ENCODE measurements at regions not wholly inside any gene's neighbourhood (a gene's known extent, or its start where the extent isn't known, plus 50 kb on each side); places are given as distances from the start of the nearest gene placed in this dataset.

DNA sequence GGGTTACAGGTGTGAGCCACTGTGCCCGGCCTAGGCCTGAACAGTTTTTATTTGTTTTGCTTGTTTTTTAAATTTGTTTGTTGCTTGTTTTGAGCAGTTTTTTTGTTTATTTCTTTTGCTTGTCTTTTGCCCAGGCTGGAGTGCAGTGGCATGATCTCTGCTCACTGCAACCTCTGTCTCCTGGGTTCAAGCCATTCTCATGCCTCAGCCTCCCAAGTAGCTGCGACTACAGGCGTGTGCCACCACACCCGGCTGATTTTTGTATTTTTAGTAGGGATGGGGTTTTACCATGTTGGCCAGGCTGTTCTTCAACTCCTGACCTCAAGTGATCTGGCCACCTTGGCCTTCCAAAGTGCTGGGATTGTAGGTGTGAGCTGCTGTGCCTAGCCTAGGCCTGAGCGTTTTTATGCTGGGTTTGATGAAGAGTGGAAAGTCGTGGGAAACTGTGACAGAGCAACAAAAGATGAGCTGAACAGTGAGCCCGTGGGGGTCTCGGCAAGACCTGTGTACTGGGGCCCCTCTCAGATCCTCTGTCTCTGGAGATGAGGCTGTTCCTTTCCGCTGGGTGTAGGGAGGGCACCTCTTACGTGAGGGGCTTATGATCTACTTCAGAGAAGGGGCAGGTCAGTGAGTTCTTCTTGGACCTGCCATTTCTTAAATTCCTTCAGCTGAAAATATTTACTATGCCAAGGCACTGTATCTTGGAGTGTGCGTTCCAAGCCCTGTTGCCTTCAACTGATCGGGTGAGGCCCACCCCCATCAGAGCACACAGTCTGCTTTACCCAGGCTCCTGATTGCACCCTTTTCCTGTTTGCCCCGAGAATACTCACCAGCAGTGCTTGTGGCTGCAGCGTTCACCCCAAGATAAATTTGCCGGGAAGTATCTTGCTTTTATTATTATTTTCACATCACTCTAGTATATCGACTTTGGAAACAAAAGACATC lies 322.1 kb downstream of the SEC14L1 start:
- Mint-ChIP-seq H3K27ac (peak overlapping the region; percentile 96), H3K4me3 (peak overlapping the region; percentile 63), H3K36me3 (ENCODE audit: low read depth) (peaks cover 57% of the 10 kb centered on the region), H3K4me1 (peaks cover 69% of the 10 kb centered on the region), H3K27me3 (no peaks in the 10 kb centered on the region), H3K9me3 (no peaks in the 10 kb centered on the region)
- DNase-seq: peak; percentile 58
- intact Hi-C loops (cut with micrococcal nuclease): loop anchor here (1.0 to 5.0 kb wide), 3 partner anchors 31 to 894 kb away; partner anchors contain the start of gene TMC8

DNA sequence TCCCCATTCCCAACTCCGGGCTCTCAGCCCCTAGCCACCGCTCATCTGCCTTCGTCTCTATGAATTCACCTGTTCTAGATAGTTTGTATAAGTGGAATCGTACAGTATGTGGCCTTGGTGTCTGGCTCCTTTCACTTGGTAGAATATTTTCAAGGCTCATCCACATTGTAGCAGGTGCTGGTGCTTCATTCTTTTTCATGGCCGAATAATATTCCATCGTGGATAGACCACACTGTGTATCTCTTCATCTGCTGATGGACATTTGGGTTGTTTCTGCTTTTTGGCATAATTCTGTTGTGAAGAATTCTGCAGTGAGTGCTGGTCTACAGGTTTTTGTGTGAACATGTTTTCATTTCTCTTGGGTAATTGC lies 324.2 kb downstream of the SEC14L1 start:
- intact Hi-C loops (cut with micrococcal nuclease): loop anchor here (1.0 to 5.0 kb wide), 3 partner anchors 8 to 892 kb away; partner anchors contain the start of gene TMC8
- peak overlapping the region; percentile 77 for H3K4me3 Mint-ChIP-seq
- no peak for DNase-seq
- H3K4me1 Mint-ChIP-seq: peaks cover 69% of the 10 kb centered on the region
- H3K27me3 Mint-ChIP-seq: no peaks in the 10 kb centered on the region
- H3K36me3 Mint-ChIP-seq (ENCODE audit: low read depth): peaks cover 59% of the 10 kb centered on the region
- peak overlapping the region; percentile 91 for H3K27ac Mint-ChIP-seq
- H3K9me3 Mint-ChIP-seq: peaks cover 3% of the 10 kb centered on the region

GRCh38 chr17:77465358-77466041 lies 324.7 kb downstream of the SEC14L1 start:
- Mint-ChIP-seq H3K4me3 (peak overlapping the region; percentile 77), H3K4me1 (peaks cover 71% of the 10 kb centered on the region), H3K36me3 (ENCODE audit: low read depth) (peaks cover 62% of the 10 kb centered on the region), H3K27ac (peak overlapping the region; percentile 91), H3K27me3 (no peaks in the 10 kb centered on the region), H3K9me3 (peaks cover 9% of the 10 kb centered on the region)
- intact Hi-C loops (cut with micrococcal nuclease): loop anchor here (1.0 kb wide), 1 partner anchor 8 kb away; no protein-coding TSS in a partner anchor
- DNase-seq: peak; percentile 93

DNA sequence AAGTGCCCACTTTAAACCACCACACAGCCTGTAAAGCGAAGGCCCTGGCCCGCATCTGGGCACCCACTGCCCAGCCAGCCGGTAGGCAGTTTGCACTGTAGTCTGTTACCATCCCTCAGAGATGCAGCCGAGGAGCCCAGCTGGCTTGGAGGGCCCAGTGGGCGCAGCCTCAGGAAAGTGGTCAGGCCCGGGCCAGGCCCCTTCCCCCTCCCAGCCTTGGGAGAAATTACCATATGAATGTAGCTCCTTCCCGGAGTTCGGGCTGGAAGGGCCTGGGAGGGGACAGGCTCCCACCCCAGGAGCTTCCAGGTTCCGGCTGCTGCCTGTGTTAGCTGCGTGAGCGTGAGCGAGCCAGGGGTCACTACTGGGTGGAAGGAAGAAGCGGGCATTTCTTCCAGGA lies 325.4 kb downstream of the SEC14L1 start:
- peaks cover 76% of the 10 kb centered on the region for H3K4me1 Mint-ChIP-seq
- H3K27ac Mint-ChIP-seq: peak overlapping the region; percentile 91
- intact Hi-C loops (cut with micrococcal nuclease): no loop called here
- H3K4me3 Mint-ChIP-seq: peak overlapping the region; percentile 77
- H3K9me3 Mint-ChIP-seq: peaks cover 10% of the 10 kb centered on the region
- DNase-seq: no peak
- no peaks in the 10 kb centered on the region for H3K27me3 Mint-ChIP-seq
- H3K36me3 Mint-ChIP-seq (ENCODE audit: low read depth): peaks cover 68% of the 10 kb centered on the region

GRCh38 chr17:77466596-77467223 lies 325.9 kb downstream of the SEC14L1 start:
- peaks cover 76% of the 10 kb centered on the region for H3K4me1 Mint-ChIP-seq
- DNase-seq: no peak
- peaks cover 10% of the 10 kb centered on the region for H3K9me3 Mint-ChIP-seq
- intact Hi-C loops (cut with micrococcal nuclease): no loop called here
- peak overlapping the region; percentile 77 for H3K4me3 Mint-ChIP-seq
- no peaks in the 10 kb centered on the region for H3K27me3 Mint-ChIP-seq
- H3K27ac Mint-ChIP-seq: peak overlapping the region; percentile 91
- peaks cover 69% of the 10 kb centered on the region for H3K36me3 Mint-ChIP-seq (ENCODE audit: low read depth)

DNA sequence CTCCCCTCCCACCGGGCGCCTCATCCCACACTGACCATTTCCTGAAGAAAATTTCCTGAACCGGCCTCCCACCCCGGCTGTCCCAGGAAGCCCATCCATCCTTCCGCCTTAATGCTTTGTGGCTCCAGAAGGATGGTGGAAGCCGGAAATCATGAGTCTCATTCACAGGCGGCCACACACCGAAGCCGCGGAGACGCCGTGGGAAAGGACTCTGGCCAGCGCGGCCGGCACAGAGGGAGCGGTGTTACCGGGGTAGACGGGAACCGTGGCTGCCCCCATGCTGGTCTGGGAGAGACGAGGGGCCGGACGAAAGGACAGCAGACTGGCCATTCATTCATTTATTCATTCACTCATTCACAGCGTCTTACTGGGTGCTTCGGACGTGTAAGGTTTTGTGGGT lies 326.8 kb downstream of the SEC14L1 start:
- peaks cover 80% of the 10 kb centered on the region for H3K4me1 Mint-ChIP-seq
- no peaks in the 10 kb centered on the region for H3K27me3 Mint-ChIP-seq
- peaks cover 10% of the 10 kb centered on the region for H3K9me3 Mint-ChIP-seq
- H3K27ac Mint-ChIP-seq: peak overlapping the region; percentile 91
- no peak overlapping the region for H3K4me3 Mint-ChIP-seq
- H3K36me3 Mint-ChIP-seq (ENCODE audit: low read depth): peaks cover 69% of the 10 kb centered on the region
- DNase-seq: no peak
- intact Hi-C loops (cut with micrococcal nuclease): no loop called here

- H3K36me3 Mint-ChIP-seq (ENCODE audit: low read depth): peaks cover 71% of the 10 kb centered on the region
- peaks cover 10% of the 10 kb centered on the region for H3K9me3 Mint-ChIP-seq
- intact Hi-C loops (cut with micrococcal nuclease): no loop called here
- H3K27me3 Mint-ChIP-seq: no peaks in the 10 kb centered on the region
- peak overlapping the region; percentile 30 for H3K4me3 Mint-ChIP-seq
- peak overlapping the region; percentile 61 for H3K27ac Mint-ChIP-seq
- H3K4me1 Mint-ChIP-seq: peaks cover 84% of the 10 kb centered on the region
- no peak for DNase-seq
These were observed 328.1 kb downstream of the SEC14L1 start for GRCh38 chr17:77468897-77469296.

- Mint-ChIP-seq H3K27ac (peak overlapping the region; percentile 83), H3K27me3 (no peaks in the 10 kb centered on the region), H3K4me1 (peaks cover 88% of the 10 kb centered on the region), H3K36me3 (ENCODE audit: low read depth) (peaks cover 68% of the 10 kb centered on the region), H3K4me3 (peak overlapping the region; percentile 51), H3K9me3 (peaks cover 10% of the 10 kb centered on the region)
- intact Hi-C loops (cut with micrococcal nuclease): loop anchor here (5.0 kb wide), 2 partner anchors 38 to 138 kb away; no protein-coding TSS in a partner anchor
- DNase-seq: no peak
These were observed 329.6 kb downstream of the SEC14L1 start for GRCh38 chr17:77470330-77470786.

GRCh38 chr17:77470800-77471733 lies 330.3 kb downstream of the SEC14L1 start:
- H3K9me3 Mint-ChIP-seq: peaks cover 10% of the 10 kb centered on the region
- peaks cover 86% of the 10 kb centered on the region for H3K4me1 Mint-ChIP-seq
- H3K27me3 Mint-ChIP-seq: no peaks in the 10 kb centered on the region
- peak overlapping the region; percentile 83 for H3K27ac Mint-ChIP-seq
- H3K4me3 Mint-ChIP-seq: peak overlapping the region; percentile 60
- peaks cover 63% of the 10 kb centered on the region for H3K36me3 Mint-ChIP-seq (ENCODE audit: low read depth)
- no peak for DNase-seq
- intact Hi-C loops (cut with micrococcal nuclease): loop anchor here (5.0 kb wide), 2 partner anchors 39 to 139 kb away; no protein-coding TSS in a partner anchor

GRCh38 chr17:77471984-77472461 lies 331.3 kb downstream of the SEC14L1 start:
- H3K4me3 Mint-ChIP-seq: peak overlapping the region; percentile 60
- DNase-seq: no peak
- intact Hi-C loops (cut with micrococcal nuclease): loop anchor here (1.0 to 5.0 kb wide), 6 partner anchors 12 to 140 kb away; no protein-coding TSS in a partner anchor
- no peaks in the 10 kb centered on the region for H3K27me3 Mint-ChIP-seq
- peak overlapping the region; percentile 83 for H3K27ac Mint-ChIP-seq
- peaks cover 10% of the 10 kb centered on the region for H3K9me3 Mint-ChIP-seq
- peaks cover 58% of the 10 kb centered on the region for H3K36me3 Mint-ChIP-seq (ENCODE audit: low read depth)
- peaks cover 83% of the 10 kb centered on the region for H3K4me1 Mint-ChIP-seq

DNA sequence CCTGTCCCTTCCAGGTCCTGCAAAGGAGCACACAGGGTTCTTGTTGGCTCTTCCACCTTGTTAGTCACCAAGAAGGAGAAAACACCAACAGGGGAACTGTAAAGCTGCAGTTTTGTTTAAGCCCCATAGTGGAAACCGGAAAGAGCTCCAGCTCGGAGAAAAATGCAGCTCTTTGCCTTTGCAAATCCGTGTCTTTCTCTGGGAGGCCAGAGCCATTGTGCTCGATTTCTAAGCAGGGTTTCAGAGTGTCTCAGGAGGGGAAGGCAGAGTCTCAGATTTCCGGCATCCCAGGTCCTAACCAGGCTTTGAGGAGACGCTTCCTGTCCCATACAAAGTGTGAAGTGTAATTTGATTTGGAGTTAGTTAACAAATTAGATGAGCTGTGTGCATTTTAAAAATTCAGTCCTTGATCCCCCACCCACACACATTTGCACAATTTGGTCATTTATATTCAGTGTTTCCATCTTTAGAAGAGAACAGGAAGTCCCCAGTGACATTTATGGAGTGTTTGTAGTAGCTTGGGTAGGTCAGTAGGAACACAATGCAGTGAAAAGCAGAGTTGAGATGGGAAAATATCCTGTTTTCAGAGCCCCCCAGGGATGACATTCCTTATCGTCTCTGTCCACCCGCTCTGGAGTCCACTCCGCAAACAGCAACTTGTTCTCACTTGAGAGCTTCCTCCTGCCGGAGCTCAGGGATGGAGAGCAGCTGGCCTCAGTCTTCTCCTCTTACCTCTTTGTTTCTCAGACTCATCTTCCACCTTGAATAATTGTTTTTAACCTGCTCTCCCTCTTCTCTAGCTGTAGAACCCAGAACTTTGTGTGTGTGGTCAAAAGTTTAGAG lies 331.9 kb downstream of the SEC14L1 start:
- Mint-ChIP-seq H3K27me3 (no peaks in the 10 kb centered on the region), H3K36me3 (ENCODE audit: low read depth) (peaks cover 56% of the 10 kb centered on the region)

More for the DNA sequence above, 331.9 kb downstream of the SEC14L1 start:
- peak; percentile 77 for DNase-seq
- peaks cover 10% of the 10 kb centered on the region for H3K9me3 Mint-ChIP-seq
- H3K4me3 Mint-ChIP-seq: peak overlapping the region; percentile 60
- H3K27ac Mint-ChIP-seq: peak overlapping the region; percentile 83
- intact Hi-C loops (cut with micrococcal nuclease): loop anchor here (1.0 to 5.0 kb wide), 7 partner anchors 7 to 140 kb away; no protein-coding TSS in a partner anchor
- H3K4me1 Mint-ChIP-seq: peaks cover 88% of the 10 kb centered on the region

Data from activated CD4-positive, alpha-beta T cell treated with anti-CD3 and anti-CD28 coated beads, Interleukin-2, amount 10 ng/mL, durations not matched to agents 24 days and 14 days (primary cell).